ENCODE measurements at regions not wholly inside any gene's neighbourhood (a gene's known extent, or its start where the extent isn't known, plus 50 kb on each side); places are given as distances from the start of the nearest gene placed in this dataset.

GRCh38 chr21:15614766-15615165 is 115.0 kb upstream of the USP25 start:
- DNase-seq (ENCODE audit: low read depth): no peak
- no peak overlapping the region for H3K4me3 ChIP-seq (ENCODE audit: low read depth, low read length)
- TF ChIP-seq CTCF (IDR thresholded peaks at IDR 0.05; ENCODE audit: low read depth, low read length, missing control alignments): no peak

- no peak for DNase-seq (ENCODE audit: low read depth)
- H3K4me3 ChIP-seq (ENCODE audit: low read depth, low read length): no peak overlapping the region
- no peak for TF ChIP-seq CTCF (IDR thresholded peaks at IDR 0.05; ENCODE audit: low read depth, low read length, missing control alignments)
Observed at GRCh38 chr21:15616864-15617574, 112.8 kb upstream of the USP25 start.

GRCh38 chr21:15617964-15618363 is 111.8 kb upstream of the USP25 start:
- no peak for TF ChIP-seq CTCF (IDR thresholded peaks at IDR 0.05; ENCODE audit: low read depth, low read length, missing control alignments)
- DNase-seq (ENCODE audit: low read depth): no peak
- H3K4me3 ChIP-seq (ENCODE audit: low read depth, low read length): no peak overlapping the region

GRCh38 chr21:15620892-15621291 is 108.9 kb upstream of the USP25 start:
- no peak for DNase-seq (ENCODE audit: low read depth)
- no peak overlapping the region for H3K4me3 ChIP-seq (ENCODE audit: low read depth, low read length)

GRCh38 chr21:15624646-15625045 is 105.1 kb upstream of the USP25 start:
- H3K4me3 ChIP-seq (ENCODE audit: low read depth, low read length): no peak overlapping the region
- DNase-seq (ENCODE audit: low read depth): no peak
- no peak for TF ChIP-seq CTCF (IDR thresholded peaks at IDR 0.05; ENCODE audit: low read depth, low read length, missing control alignments)

More at GRCh38 chr21:15620892-15621291, 108.9 kb upstream of the USP25 start:
- no peak for TF ChIP-seq CTCF (IDR thresholded peaks at IDR 0.05; ENCODE audit: low read depth, low read length, missing control alignments)

GRCh38 chr21:15625363-15625762 is 104.4 kb upstream of the USP25 start:
- H3K4me3 ChIP-seq (ENCODE audit: low read depth, low read length): no peak overlapping the region
- no peak for DNase-seq (ENCODE audit: low read depth)
- no peak for TF ChIP-seq CTCF (IDR thresholded peaks at IDR 0.05; ENCODE audit: low read depth, low read length, missing control alignments)

- TF ChIP-seq CTCF (IDR thresholded peaks at IDR 0.05; ENCODE audit: low read depth, low read length, missing control alignments): no peak
- DNase-seq (ENCODE audit: low read depth): no peak
- no peak overlapping the region for H3K4me3 ChIP-seq (ENCODE audit: low read depth, low read length)
Observed at GRCh38 chr21:15626031-15626430, 103.8 kb upstream of the USP25 start.
